K562 (cell line): ENCODE measurements at regions not wholly inside any gene's neighbourhood (a gene's known extent, or its start where the extent isn't known, plus 50 kb on each side); places are given as distances from the start of the nearest gene placed in this dataset.

Experiments
- ATAC-seq: fragments of 200-7000 bp; cut with Tn5 transposase; 3 replicates; pipeline ENCODE4 v1.9.1; 2020; ENCODE audit warnings: moderate library complexity
- BruUV-seq: library from RNA; stranded (reverse); fragments of 400-500 nt; replicated peaks from 2 replicates; lab custom pipeline; 2021; lab: Mats Ljungman, UMichigan
- CTCF ChIA-PET: fragments of 300-600 bp; formaldehyde crosslinking; extraction: SDS; loops from one replicate; lab custom pipeline; 2021; ENCODE audit warnings: low intra/inter-chr PET ratio; lab: Yijun Ruan, JAX
- POLR2A ChIA-PET: fragments of 300-600, 350-650 bp; sonication (Branson Sonifier 250); formaldehyde crosslinking; extraction: SDS; loops from one replicate; lab custom pipeline; 2021; ENCODE audit warnings: antibody characterized with exemption, inconsistent platforms; lab: Yijun Ruan, JAX
- DNase-seq, 4 experiments: peaks; one replicate each; pipeline versions ENCODE4 v3.0.0 to v3.0.0-alpha.2; 2011 to 2018; ENCODE audit warnings: low spot score in 3 of 4, mixed read lengths in 3 of 4; ENCODE audit errors: extremely low read depth in 1 of 4
- FAIRE-seq: peaks from 2 replicates; lab custom pipeline; 2011; peaks lifted over from hg19 to GRCh38; lab: Jason Lieb, UNC
- H2AFZ ChIP-seq: 2 replicates; pipeline ENCODE4 v1.6.0; 2011; ENCODE audit warnings: low read depth, low read length, control low read depth, inconsistent platforms
- H3K27ac ChIP-seq: fragments of 200-600 bp; 3 replicates; pipeline ENCODE4 v1.8.0; 2011; ENCODE audit warnings: low read depth, mild to moderate bottlenecking, control low read depth, inconsistent platforms, low read length, moderate library complexity, mixed read lengths; ENCODE audit errors: extremely low read depth
- H3K27me3 ChIP-seq, 2 experiments: fragments of 300-600 bp in 1 of 2; 2 replicates in 1 of 2; 3 replicates in 1 of 2; pipeline versions ENCODE4 v1.6.0 to v1.8.0; 2011; ENCODE audit warnings: inconsistent platforms in 2 of 2, low read length in 2 of 2, mild to moderate bottlenecking in 1 of 2, mixed read lengths in 1 of 2, moderate library complexity in 1 of 2; ENCODE audit not compliant: control insufficient read depth in 2 of 2, insufficient read depth in 2 of 2
- H3K36me3 ChIP-seq: fragments of 300-600 bp; 3 replicates; pipeline ENCODE4 v1.8.0; 2011; ENCODE audit warnings: mild to moderate bottlenecking, low read length, inconsistent platforms; ENCODE audit not compliant: control insufficient read depth, insufficient read depth
- H3K4me1 ChIP-seq, 2 experiments: fragments of 200-600 bp in 1 of 2; replicated peaks in 1 of 2; 2 replicates in 1 of 2; 3 replicates in 1 of 2; pipeline versions ENCODE4 v1.5.1 to v1.8.0; 2011; ENCODE audit warnings: inconsistent platforms in 2 of 2, low read length in 2 of 2, mild to moderate bottlenecking in 1 of 2, mixed read lengths in 1 of 2, moderate library complexity in 1 of 2; ENCODE audit not compliant: control insufficient read depth in 2 of 2, insufficient read depth in 2 of 2
- H3K4me2 ChIP-seq: 2 replicates; pipeline ENCODE4 v1.6.1; 2011; ENCODE audit warnings: low read length, control low read depth, inconsistent platforms, mixed read lengths; ENCODE audit not compliant: insufficient read depth
- H3K4me3 ChIP-seq: fragments of 200-600 bp; sonication (generic), shearing (Covaris generic); 2 replicates; pipeline ENCODE4 v1.5.1; 2016; ENCODE audit warnings: control low read depth, inconsistent platforms
- H3K79me2 ChIP-seq: fragments of 200-600 bp; 3 replicates; pipeline ENCODE4 v1.8.0; 2011; ENCODE audit warnings: low read length, inconsistent platforms; ENCODE audit not compliant: control insufficient read depth, insufficient read depth
- H3K9ac ChIP-seq, 2 experiments: 2 replicates each; pipeline versions ENCODE4 v1.6.0 to v1.6.1; 2011; ENCODE audit warnings: low read depth in 2 of 2, low read length in 2 of 2, control low read depth in 1 of 2, inconsistent platforms in 1 of 2, mild to moderate bottlenecking in 1 of 2, mixed read lengths in 1 of 2; ENCODE audit not compliant: insufficient read depth in 1 of 2
- H3K9me1 ChIP-seq: one replicate; pipeline ENCODE4 v1.6.0; 2011; ENCODE audit warnings: inconsistent platforms, mild to moderate bottlenecking, low read length, moderate library complexity; ENCODE audit not compliant: control insufficient read depth, insufficient read depth
- H3K9me3 ChIP-seq: replicated peaks from 2 replicates; pipeline ENCODE4 v1.5.1; 2011; ENCODE audit warnings: low read depth, low read length, inconsistent platforms; ENCODE audit not compliant: control insufficient read depth, insufficient read depth
- H4K20me1 ChIP-seq: replicated peaks from 2 replicates; pipeline ENCODE4 v1.6.1; 2011; ENCODE audit warnings: low read length, inconsistent platforms, mixed read lengths; ENCODE audit not compliant: control insufficient read depth, insufficient read depth
- FOSL1 ChIP-seq: fragments of 200-800 bp; sonication (Bioruptor generic); conservative IDR thresholded peaks from 2 replicates; pipeline ENCODE4 v1.6.1; 2016; ENCODE audit warnings: missing genetic modification characterization, missing compliant biosample characterization
- ZFP30 ChIP-seq: fragments of 250-450 bp; sonication (Bioruptor Pico); IDR thresholded peaks from 2 replicates; pipeline ENCODE4 v1.8.0; 2022; ENCODE audit warnings: moderate library complexity, mild to moderate bottlenecking, inconsistent platforms, borderline replicate concordance
- WGBS: fragments of 100-300 bp; shearing (Covaris generic); methylation state at CpG from one replicate; pipeline ENCODE4 v1.1.6; 2016; ENCODE audit warnings: low coverage, mixed read lengths; ENCODE audit not compliant: insufficient coverage; ENCODE audit errors: missing lambda C conversion rate; 5-methylcytosine and 5-hydroxymethylcytosine counted together
- in situ Hi-C: fragments of 300-500 bp; cut with MboI; formaldehyde crosslinking; loops from 4 replicates; pipeline ENCODE4 v1.15.0; 2018; ENCODE audit warnings: inconsistent platforms, mixed read lengths
- intact Hi-C: fragments of 100-400 bp; cut with micrococcal nuclease; formaldehyde crosslinking; loops from 2 replicates; pipeline ENCODE4 v1.14.2; 2022
- TF ChIP-seq, protein P1 (sequence below): fragments of 450-650 bp; formaldehyde crosslinking; IDR thresholded peaks from 2 replicates; pipeline ENCODE4 v1.4.0; 2020; ENCODE audit warnings: mild to moderate bottlenecking, moderate library complexity

DNA sequence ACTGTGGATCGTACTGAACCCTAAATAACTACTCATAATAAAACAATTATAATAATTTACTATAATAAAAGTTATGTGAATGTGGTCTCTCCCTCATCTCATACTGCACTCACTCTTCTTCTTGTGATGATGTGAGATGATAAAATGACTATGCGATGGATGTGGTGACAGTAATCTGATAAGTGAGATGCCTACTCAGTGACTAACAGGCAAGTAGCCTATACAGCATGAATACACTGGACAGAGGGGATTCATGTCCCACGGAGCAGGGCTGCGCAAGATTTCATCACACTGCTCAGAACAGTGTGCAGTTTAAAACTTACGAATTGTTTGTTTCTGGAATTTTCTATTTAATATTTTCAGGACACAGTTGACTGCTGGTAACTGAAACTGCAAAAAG lies 304.0 kb downstream of the DUSP10 start:
- CTCF ChIA-PET: no interaction called here
- intact Hi-C loops (loop anchor here (5.0 to 10.0 kb wide), 2 partner anchors 176 to 763 kb away; no protein-coding TSS in a partner anchor), in situ Hi-C loops (loop anchor here (10.0 kb wide), 1 partner anchor 623 kb away; no protein-coding TSS in a partner anchor)
- Histone ChIP-seq H3K4me1 (no peaks in the 10 kb centered on the region), H4K20me1 (no peaks in the 10 kb centered on the region), H2AFZ (no peak overlapping the region), H3K27ac (no peak overlapping the region), H3K9me3 (no peaks in the 10 kb centered on the region), H3K4me3 (no peak overlapping the region), H3K9ac (no peak overlapping the region), H3K4me2 (no peak overlapping the region), H3K27me3 (no peaks in the 10 kb centered on the region), H3K79me2 (no peaks in the 10 kb centered on the region), H3K9me1 (no peaks in the 10 kb centered on the region), H3K36me3 (no peaks in the 10 kb centered on the region)
- no TSS peak for BruUV-seq
- TF ChIP-seq, protein P1, sequence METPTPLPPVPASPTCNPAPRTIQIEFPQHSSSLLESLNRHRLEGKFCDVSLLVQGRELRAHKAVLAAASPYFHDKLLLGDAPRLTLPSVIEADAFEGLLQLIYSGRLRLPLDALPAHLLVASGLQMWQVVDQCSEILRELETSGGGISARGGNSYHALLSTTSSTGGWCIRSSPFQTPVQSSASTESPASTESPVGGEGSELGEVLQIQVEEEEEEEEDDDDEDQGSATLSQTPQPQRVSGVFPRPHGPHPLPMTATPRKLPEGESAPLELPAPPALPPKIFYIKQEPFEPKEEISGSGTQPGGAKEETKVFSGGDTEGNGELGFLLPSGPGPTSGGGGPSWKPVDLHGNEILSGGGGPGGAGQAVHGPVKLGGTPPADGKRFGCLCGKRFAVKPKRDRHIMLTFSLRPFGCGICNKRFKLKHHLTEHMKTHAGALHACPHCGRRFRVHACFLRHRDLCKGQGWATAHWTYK: no peak
- no peak for TF ChIP-seq ZFP30 (CRISPR knock-in tag)
- TF ChIP-seq FOSL1 (tag): peak; percentile 16; the same call in 1 of the 2 replicates
- FAIRE-seq (no peak), ATAC-seq (no peak), DNase-seq (no peak)
- POLR2A ChIA-PET: no interaction called here
- WGBS: 0% methylated on average over 5 of the region's 5 CpGs
